CD14-positive monocyte (primary cell): ENCODE measurements at regions not wholly inside any gene's neighbourhood (a gene's known extent, or its start where the extent isn't known, plus 50 kb on each side); places are given as distances from the start of the nearest gene placed in this dataset.

Source experiments
- DNase-seq, 3 donors: peaks; one replicate each; pipeline ENCODE4 v3.0.0-alpha.2; 2011 to 2022
- H2AFZ ChIP-seq: 2 replicates; pipeline ENCODE4 v1.6.0; 2012; ENCODE audit warnings: mild to moderate bottlenecking, low read depth, low read length, inconsistent platforms; ENCODE audit not compliant: insufficient read depth, poor library complexity, severe bottlenecking
- H3K27ac ChIP-seq, 2 donors: 1 replicate in 1 of 2; 2 replicates in 1 of 2; pipeline ENCODE4 v1.5.1; 2012 to 2013; ENCODE audit warnings: low read length in 2 of 2, control low read depth in 1 of 2, inconsistent platforms in 1 of 2, low read depth in 1 of 2, mild to moderate bottlenecking in 1 of 2
- H3K27me3 ChIP-seq, 2 donors: one replicate each; pipeline versions ENCODE4 v1.6.0 to v1.6.1; 2011 to 2013; ENCODE audit warnings: low read length in 2 of 2; ENCODE audit not compliant: control insufficient read depth in 2 of 2, insufficient read depth in 2 of 2
- H3K36me3 ChIP-seq, 2 donors: replicated peaks in 1 of 2; 1 replicate in 1 of 2; 2 replicates in 1 of 2; pipeline versions ENCODE4 v1.5.1 to v1.6.1; 2012 to 2013; ENCODE audit warnings: low read length in 2 of 2, control low read depth in 1 of 2, inconsistent platforms in 1 of 2, mild to moderate bottlenecking in 1 of 2; ENCODE audit not compliant: insufficient read depth in 2 of 2, control insufficient read depth in 1 of 2
- H3K4me1 ChIP-seq, 2 donors: 1 replicate in 1 of 2; 2 replicates in 1 of 2; pipeline versions ENCODE4 v1.5.1 to v1.6.1; 2012 to 2013; ENCODE audit warnings: low read length in 2 of 2, control low read depth in 1 of 2, inconsistent platforms in 1 of 2, mild to moderate bottlenecking in 1 of 2, moderate library complexity in 1 of 2; ENCODE audit not compliant: insufficient read depth in 2 of 2, control insufficient read depth in 1 of 2
- H3K4me2 ChIP-seq: replicated peaks from 2 replicates; pipeline ENCODE3; 2012; ENCODE audit warnings: low read length, moderate library complexity, mild to moderate bottlenecking; ENCODE audit not compliant: poor library complexity, severe bottlenecking; ENCODE audit errors: extremely low read depth
- H3K4me3 ChIP-seq, 3 experiments: fragments of 200-600 bp in 1 of 3; sonication (generic) in 1 of 3; replicated peaks in 1 of 3; 1 replicate in 2 of 3; 2 replicates in 1 of 3; pipeline ENCODE4 v1.5.1; 2011 to 2013; ENCODE audit warnings: low read length in 3 of 3, mild to moderate bottlenecking in 3 of 3, control low read depth in 2 of 3, low read depth in 2 of 3, inconsistent platforms in 1 of 3, moderate library complexity in 1 of 3
- H3K79me2 ChIP-seq: 2 replicates; pipeline ENCODE4 v1.6.0; 2012; ENCODE audit warnings: mild to moderate bottlenecking, control low read depth, inconsistent platforms, low read length, moderate library complexity; ENCODE audit not compliant: insufficient read depth
- H3K9ac ChIP-seq: 2 replicates; pipeline ENCODE4 v1.6.0; 2017; ENCODE audit warnings: low read length, mild to moderate bottlenecking; ENCODE audit not compliant: insufficient read depth, poor library complexity, severe bottlenecking
- H3K9me3 ChIP-seq, 2 donors: replicated peaks in 1 of 2; 1 replicate in 1 of 2; 2 replicates in 1 of 2; pipeline versions ENCODE4 v1.5.1 to v1.6.1; 2012 to 2013; ENCODE audit warnings: low read length in 2 of 2, control low read depth in 1 of 2; ENCODE audit not compliant: control insufficient read depth in 1 of 2, insufficient read depth in 1 of 2
- H4K20me1 ChIP-seq: 2 replicates; pipeline ENCODE4 v1.6.0; 2012; ENCODE audit warnings: mild to moderate bottlenecking, low read length, control low read depth, moderate library complexity; ENCODE audit not compliant: insufficient read depth
- H3K27ac Mint-ChIP-seq, 7 donors: one replicate each; pipeline ENCODE4 v1.8.0; 2020; ENCODE audit warnings: mild to moderate bottlenecking in 7 of 7, mixed read lengths in 7 of 7, moderate library complexity in 6 of 7, inconsistent platforms in 2 of 7
- H3K27me3 Mint-ChIP-seq, 3 donors: one replicate each; pipeline ENCODE4 v1.8.0; 2021 to 2022; ENCODE audit warnings: low read depth in 3 of 3, mild to moderate bottlenecking in 3 of 3, mixed read lengths in 3 of 3, moderate library complexity in 3 of 3, inconsistent platforms in 1 of 3
- H3K36me3 Mint-ChIP-seq, 2 donors: one replicate each; pipeline ENCODE4 v1.8.0; 2020; ENCODE audit warnings: mixed read lengths in 2 of 2, inconsistent platforms in 1 of 2, mild to moderate bottlenecking in 1 of 2
- H3K4me1 Mint-ChIP-seq: one replicate; pipeline ENCODE4 v1.8.0; 2020; ENCODE audit warnings: mild to moderate bottlenecking, mixed read lengths
- H3K4me3 Mint-ChIP-seq, 2 donors: one replicate each; pipeline ENCODE4 v1.8.0; 2020; ENCODE audit warnings: mild to moderate bottlenecking in 2 of 2, mixed read lengths in 2 of 2, moderate library complexity in 1 of 2
- H3K9me3 Mint-ChIP-seq, 7 donors: one replicate each; pipeline ENCODE4 v1.8.0; 2020 to 2022; ENCODE audit warnings: mixed read lengths in 7 of 7, mild to moderate bottlenecking in 6 of 7, moderate library complexity in 6 of 7, inconsistent platforms in 2 of 7
- WGBS: methylation state at CpG from one replicate; pipeline ENCODE4 v1.1.5; 2013; ENCODE audit warnings: missing lambda C conversion rate; ENCODE audit not compliant: insufficient coverage; 5-methylcytosine and 5-hydroxymethylcytosine counted together
- intact Hi-C, 2 donors: fragments of 100-400 bp; cut with micrococcal nuclease; formaldehyde crosslinking; loops; one replicate each; pipeline versions ENCODE4 v1.15.0 to v1.15.1; 2023
- TF ChIP-seq, protein P1 (sequence below): fragments of 200-600 bp; IDR thresholded peaks from one replicate; pipeline ENCODE4 v1.8.0; 2022; ENCODE audit warnings: antibody characterized with exemption, mild to moderate bottlenecking

DNA sequence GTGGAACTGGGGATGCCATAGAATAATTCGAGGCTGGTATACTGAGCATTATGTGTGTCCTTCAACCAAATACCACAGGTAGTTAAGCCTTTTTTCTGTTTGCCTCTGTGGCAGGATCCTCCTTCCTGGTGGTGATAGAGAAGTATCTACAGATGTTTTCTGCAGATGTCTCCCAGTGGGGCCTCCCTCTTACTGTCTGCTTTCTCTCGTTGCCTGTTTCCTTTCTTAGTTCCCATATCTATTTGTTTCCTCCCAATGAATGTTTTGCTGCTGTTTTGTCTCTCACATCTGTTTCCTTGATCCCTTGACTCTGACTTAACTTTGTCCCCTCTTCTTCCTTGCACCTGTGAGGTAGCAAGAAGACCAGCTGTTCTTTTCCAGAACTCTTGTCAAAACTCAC lies 130.9 kb upstream of the NUDT12 start:
- Mint-ChIP-seq H3K27ac (no peak overlapping the region), H3K4me1 (peaks cover 11% of the 10 kb centered on the region), H3K9me3 (peaks cover 0 to 3% (median 2%) of the 10 kb centered on the region in 7 donors), H3K36me3 (no peaks in the 10 kb centered on the region), H3K27me3 (peaks cover 0 to 1% (median 0%) of the 10 kb centered on the region in 3 donors), H3K4me3 (no peak overlapping the region)
- H3K27me3 ChIP-seq = no peaks in the 10 kb centered on the region
- H2AFZ ChIP-seq = no peak overlapping the region
- peaks cover 12 to 15% of the 10 kb centered on the region in 2 donors for H3K4me1 ChIP-seq
- H3K79me2 ChIP-seq = no peaks in the 10 kb centered on the region
- TF ChIP-seq, protein P1, sequence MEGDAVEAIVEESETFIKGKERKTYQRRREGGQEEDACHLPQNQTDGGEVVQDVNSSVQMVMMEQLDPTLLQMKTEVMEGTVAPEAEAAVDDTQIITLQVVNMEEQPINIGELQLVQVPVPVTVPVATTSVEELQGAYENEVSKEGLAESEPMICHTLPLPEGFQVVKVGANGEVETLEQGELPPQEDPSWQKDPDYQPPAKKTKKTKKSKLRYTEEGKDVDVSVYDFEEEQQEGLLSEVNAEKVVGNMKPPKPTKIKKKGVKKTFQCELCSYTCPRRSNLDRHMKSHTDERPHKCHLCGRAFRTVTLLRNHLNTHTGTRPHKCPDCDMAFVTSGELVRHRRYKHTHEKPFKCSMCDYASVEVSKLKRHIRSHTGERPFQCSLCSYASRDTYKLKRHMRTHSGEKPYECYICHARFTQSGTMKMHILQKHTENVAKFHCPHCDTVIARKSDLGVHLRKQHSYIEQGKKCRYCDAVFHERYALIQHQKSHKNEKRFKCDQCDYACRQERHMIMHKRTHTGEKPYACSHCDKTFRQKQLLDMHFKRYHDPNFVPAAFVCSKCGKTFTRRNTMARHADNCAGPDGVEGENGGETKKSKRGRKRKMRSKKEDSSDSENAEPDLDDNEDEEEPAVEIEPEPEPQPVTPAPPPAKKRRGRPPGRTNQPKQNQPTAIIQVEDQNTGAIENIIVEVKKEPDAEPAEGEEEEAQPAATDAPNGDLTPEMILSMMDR = no peak
- peaks cover 0 to 2% of the 10 kb centered on the region in 2 donors for H3K9me3 ChIP-seq
- no peak overlapping the region for H3K27ac ChIP-seq
- no peaks in the 10 kb centered on the region for H4K20me1 ChIP-seq
- intact Hi-C loops = no loop called here
- WGBS = no CpG with 5 or more reads among the region's 2 CpGs
- no peak overlapping the region for H3K4me2 ChIP-seq
- no peaks in the 10 kb centered on the region for H3K36me3 ChIP-seq
- no peak overlapping the region for H3K4me3 ChIP-seq
- no peak for DNase-seq
- H3K9ac ChIP-seq = no peak overlapping the region

DNA sequence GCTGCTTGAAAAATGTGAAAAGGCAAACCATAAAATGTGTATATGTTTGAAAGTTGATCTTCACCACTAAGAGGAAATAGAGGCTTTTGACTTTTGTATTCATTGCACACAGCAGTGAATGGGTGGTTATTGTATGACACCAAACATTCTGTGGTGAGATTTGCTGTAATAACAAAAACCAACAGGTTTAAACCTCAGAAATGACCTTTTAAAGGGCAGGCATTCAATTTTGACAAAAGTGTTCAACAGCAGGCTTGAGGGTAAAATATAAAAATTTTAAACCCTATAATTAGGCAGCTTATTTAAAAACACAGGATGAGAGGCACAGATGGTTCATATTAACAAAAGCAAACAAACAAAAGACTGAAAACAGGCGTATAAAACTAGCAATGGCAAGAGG lies 128.1 kb upstream of the NUDT12 start:
- no peak overlapping the region for H2AFZ ChIP-seq
- H3K4me1 ChIP-seq = peaks cover 12 to 15% of the 10 kb centered on the region in 2 donors
- H3K36me3 Mint-ChIP-seq = no peaks in the 10 kb centered on the region
- DNase-seq = no peak
- no peak overlapping the region for H3K4me3 Mint-ChIP-seq
- no CpG with 5 or more reads among the region's 1 CpG for WGBS
- H3K27me3 ChIP-seq = no peaks in the 10 kb centered on the region
- H3K9me3 Mint-ChIP-seq = peaks cover 0 to 7% (median 2%) of the 10 kb centered on the region in 7 donors
- intact Hi-C loops = no loop called here
- H3K9ac ChIP-seq = no peak overlapping the region
- H3K4me3 ChIP-seq = no peak overlapping the region
- no peak overlapping the region for H3K27ac Mint-ChIP-seq
- H3K79me2 ChIP-seq = no peaks in the 10 kb centered on the region
- peaks cover 11% of the 10 kb centered on the region for H3K4me1 Mint-ChIP-seq
- TF ChIP-seq, protein P1 = no peak
- H3K36me3 ChIP-seq = no peaks in the 10 kb centered on the region
- peaks cover 0 to 1% (median 0%) of the 10 kb centered on the region in 3 donors for H3K27me3 Mint-ChIP-seq
- H3K9me3 ChIP-seq = peaks cover 0 to 5% of the 10 kb centered on the region in 2 donors
- H3K27ac ChIP-seq = no peak overlapping the region
- no peak overlapping the region for H3K4me2 ChIP-seq
- no peaks in the 10 kb centered on the region for H4K20me1 ChIP-seq
